K562 (cell line): ENCODE measurements at regions not wholly inside any gene's neighbourhood (a gene's known extent, or its start where the extent isn't known, plus 50 kb on each side); places are given as distances from the start of the nearest gene placed in this dataset.

Source experiments
- ATAC-seq: fragments of 200-7000 bp; cut with Tn5 transposase; 3 replicates; pipeline ENCODE4 v1.9.1; 2020; ENCODE audit warnings: moderate library complexity
- BruUV-seq: library from RNA; stranded (reverse); fragments of 400-500 nt; replicated peaks from 2 replicates; lab custom pipeline; 2021; lab: Mats Ljungman, UMichigan
- CTCF ChIA-PET: fragments of 300-600 bp; formaldehyde crosslinking; extraction: SDS; loops from one replicate; lab custom pipeline; 2021; ENCODE audit warnings: low intra/inter-chr PET ratio; lab: Yijun Ruan, JAX
- POLR2A ChIA-PET: fragments of 300-600, 350-650 bp; sonication (Branson Sonifier 250); formaldehyde crosslinking; extraction: SDS; loops from one replicate; lab custom pipeline; 2021; ENCODE audit warnings: antibody characterized with exemption, inconsistent platforms; lab: Yijun Ruan, JAX
- DNase-seq, 4 experiments: peaks; one replicate each; pipeline versions ENCODE4 v3.0.0 to v3.0.0-alpha.2; 2011 to 2018; ENCODE audit warnings: low spot score in 3 of 4, mixed read lengths in 3 of 4; ENCODE audit errors: extremely low read depth in 1 of 4
- FAIRE-seq: peaks from 2 replicates; lab custom pipeline; 2011; peaks lifted over from hg19 to GRCh38; lab: Jason Lieb, UNC
- H2AFZ ChIP-seq: 2 replicates; pipeline ENCODE4 v1.6.0; 2011; ENCODE audit warnings: low read depth, low read length, control low read depth, inconsistent platforms
- H3K27ac ChIP-seq: fragments of 200-600 bp; 3 replicates; pipeline ENCODE4 v1.8.0; 2011; ENCODE audit warnings: low read depth, mild to moderate bottlenecking, control low read depth, inconsistent platforms, low read length, moderate library complexity, mixed read lengths; ENCODE audit errors: extremely low read depth
- H3K27me3 ChIP-seq, 2 experiments: fragments of 300-600 bp in 1 of 2; 2 replicates in 1 of 2; 3 replicates in 1 of 2; pipeline versions ENCODE4 v1.6.0 to v1.8.0; 2011; ENCODE audit warnings: inconsistent platforms in 2 of 2, low read length in 2 of 2, mild to moderate bottlenecking in 1 of 2, mixed read lengths in 1 of 2, moderate library complexity in 1 of 2; ENCODE audit not compliant: control insufficient read depth in 2 of 2, insufficient read depth in 2 of 2
- H3K36me3 ChIP-seq: fragments of 300-600 bp; 3 replicates; pipeline ENCODE4 v1.8.0; 2011; ENCODE audit warnings: mild to moderate bottlenecking, low read length, inconsistent platforms; ENCODE audit not compliant: control insufficient read depth, insufficient read depth
- H3K4me1 ChIP-seq, 2 experiments: fragments of 200-600 bp in 1 of 2; replicated peaks in 1 of 2; 2 replicates in 1 of 2; 3 replicates in 1 of 2; pipeline versions ENCODE4 v1.5.1 to v1.8.0; 2011; ENCODE audit warnings: inconsistent platforms in 2 of 2, low read length in 2 of 2, mild to moderate bottlenecking in 1 of 2, mixed read lengths in 1 of 2, moderate library complexity in 1 of 2; ENCODE audit not compliant: control insufficient read depth in 2 of 2, insufficient read depth in 2 of 2
- H3K4me2 ChIP-seq: 2 replicates; pipeline ENCODE4 v1.6.1; 2011; ENCODE audit warnings: low read length, control low read depth, inconsistent platforms, mixed read lengths; ENCODE audit not compliant: insufficient read depth
- H3K4me3 ChIP-seq: fragments of 200-600 bp; sonication (generic), shearing (Covaris generic); 2 replicates; pipeline ENCODE4 v1.5.1; 2016; ENCODE audit warnings: control low read depth, inconsistent platforms
- H3K79me2 ChIP-seq: fragments of 200-600 bp; 3 replicates; pipeline ENCODE4 v1.8.0; 2011; ENCODE audit warnings: low read length, inconsistent platforms; ENCODE audit not compliant: control insufficient read depth, insufficient read depth
- H3K9ac ChIP-seq, 2 experiments: 2 replicates each; pipeline versions ENCODE4 v1.6.0 to v1.6.1; 2011; ENCODE audit warnings: low read depth in 2 of 2, low read length in 2 of 2, control low read depth in 1 of 2, inconsistent platforms in 1 of 2, mild to moderate bottlenecking in 1 of 2, mixed read lengths in 1 of 2; ENCODE audit not compliant: insufficient read depth in 1 of 2
- H3K9me1 ChIP-seq: one replicate; pipeline ENCODE4 v1.6.0; 2011; ENCODE audit warnings: inconsistent platforms, mild to moderate bottlenecking, low read length, moderate library complexity; ENCODE audit not compliant: control insufficient read depth, insufficient read depth
- H3K9me3 ChIP-seq: replicated peaks from 2 replicates; pipeline ENCODE4 v1.5.1; 2011; ENCODE audit warnings: low read depth, low read length, inconsistent platforms; ENCODE audit not compliant: control insufficient read depth, insufficient read depth
- H4K20me1 ChIP-seq: replicated peaks from 2 replicates; pipeline ENCODE4 v1.6.1; 2011; ENCODE audit warnings: low read length, inconsistent platforms, mixed read lengths; ENCODE audit not compliant: control insufficient read depth, insufficient read depth
- CCNT2 ChIP-seq: IDR thresholded peaks from 2 replicates; pipeline ENCODE4 v1.6.1; 2011; ENCODE audit warnings: borderline replicate concordance, low read depth, mild to moderate bottlenecking, moderate library complexity, mixed read lengths, low read length; ENCODE audit not compliant: insufficient read length; ENCODE audit errors: extremely low read depth
- HOMEZ ChIP-seq: fragments of 250-450 bp; sonication (Bioruptor Pico); IDR thresholded peaks from 2 replicates; pipeline ENCODE4 v1.4.0; 2020; ENCODE audit warnings: mild to moderate bottlenecking, moderate library complexity
- RBBP5 ChIP-seq: fragments of 200-600 bp; sonication (generic); IDR thresholded peaks from 2 replicates; pipeline ENCODE4 v1.6.1; 2012; ENCODE audit warnings: borderline replicate concordance, mild to moderate bottlenecking, low read length, control low read depth, inconsistent platforms; ENCODE audit not compliant: insufficient read depth, poor library complexity, severe bottlenecking
- ZNF311 ChIP-seq: fragments of 250-450 bp; sonication (Bioruptor Pico); IDR thresholded peaks from 2 replicates; pipeline ENCODE4 v1.4.0; 2020; ENCODE audit warnings: mild to moderate bottlenecking, moderate library complexity
- WGBS: fragments of 100-300 bp; shearing (Covaris generic); methylation state at CpG from one replicate; pipeline ENCODE4 v1.1.6; 2016; ENCODE audit warnings: low coverage, mixed read lengths; ENCODE audit not compliant: insufficient coverage; ENCODE audit errors: missing lambda C conversion rate; 5-methylcytosine and 5-hydroxymethylcytosine counted together
- in situ Hi-C: fragments of 300-500 bp; cut with MboI; formaldehyde crosslinking; loops from 4 replicates; pipeline ENCODE4 v1.15.0; 2018; ENCODE audit warnings: inconsistent platforms, mixed read lengths
- intact Hi-C: fragments of 100-400 bp; cut with micrococcal nuclease; formaldehyde crosslinking; loops from 2 replicates; pipeline ENCODE4 v1.14.2; 2022
- TF ChIP-seq, protein P1 (sequence below): fragments of 450-650 bp; formaldehyde crosslinking; IDR thresholded peaks from 2 replicates; pipeline ENCODE4 v1.4.0; 2020; ENCODE audit warnings: mild to moderate bottlenecking, moderate library complexity
- TF ChIP-seq, protein P2 (sequence below): fragments of 450-650 bp; IDR thresholded peaks from 2 replicates; pipeline ENCODE4 v1.6.1; 2018; ENCODE audit warnings: mild to moderate bottlenecking, low read depth; ENCODE audit not compliant: partially characterized antibody
- TF ChIP-seq, protein P3 (sequence below): fragments of 450-650 bp; IDR thresholded peaks from 2 replicates; pipeline ENCODE4 v1.6.1; 2017; ENCODE audit warnings: mild to moderate bottlenecking, moderate library complexity

DNA sequence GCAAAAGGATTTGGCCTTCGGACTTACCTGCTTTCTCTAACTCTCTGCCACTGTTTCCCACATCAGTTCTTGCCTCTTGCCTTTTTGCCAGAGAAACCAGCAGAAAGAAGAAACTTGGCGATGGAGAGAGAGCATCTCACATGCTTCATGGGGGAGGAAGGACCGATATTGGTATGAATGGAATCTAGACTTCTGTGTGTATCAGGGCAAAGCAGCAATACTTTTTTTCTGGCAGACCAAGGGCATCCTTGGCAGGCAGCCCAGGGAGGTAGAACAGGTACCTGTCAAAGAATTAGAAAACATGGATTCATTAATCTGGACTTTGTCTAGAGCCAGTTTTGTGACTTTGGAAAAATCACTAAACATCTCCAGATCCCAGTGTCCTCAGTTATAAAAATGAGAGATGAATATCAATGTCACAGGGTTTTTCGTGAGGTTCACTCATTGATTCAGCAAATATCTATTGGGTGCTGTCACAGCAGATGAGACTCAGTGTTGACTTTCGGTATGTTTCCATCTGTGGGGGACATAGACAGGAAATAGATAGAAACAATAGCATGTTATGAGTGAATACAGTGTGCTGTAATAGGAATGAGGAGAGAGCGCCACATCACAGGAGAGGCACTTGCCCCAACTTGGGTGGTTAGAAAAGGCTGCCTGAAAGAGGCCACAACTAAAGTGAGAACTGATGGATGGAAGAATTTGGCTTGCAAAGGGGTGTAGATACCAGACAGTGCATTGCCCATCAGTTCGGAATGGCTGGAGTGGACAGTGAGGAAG, 114.1 kb downstream of the CD83 start:
- no peak overlapping the region for H3K4me2 ChIP-seq
- intact Hi-C loops: no loop called here
- no peak overlapping the region for H3K9ac ChIP-seq
- FAIRE-seq: no peak
- peaks cover 36 to 64% of the 10 kb centered on the region in 2 experiments for H3K27me3 ChIP-seq
- CTCF ChIA-PET: no interaction called here
- no peaks in the 10 kb centered on the region for H3K36me3 ChIP-seq
- no peaks in the 10 kb centered on the region for H3K9me3 ChIP-seq
- in situ Hi-C loops: no loop called here
- no TSS peak for BruUV-seq
- H3K27ac ChIP-seq: no peak overlapping the region
- ATAC-seq: no peak
- no peaks in the 10 kb centered on the region for H3K79me2 ChIP-seq
- WGBS: 7% methylated on average over 7 of the region's 7 CpGs
- H4K20me1 ChIP-seq: no peaks in the 10 kb centered on the region
- POLR2A ChIA-PET: interaction anchor here (0.8 kb wide), 1 partner anchor 10 kb away, joined by 3 read pairs; no protein-coding TSS in a partner anchor
- no peak for DNase-seq
- H2AFZ ChIP-seq: no peak overlapping the region
- no peaks in the 10 kb centered on the region; a peak in 2 of 5 replicates for H3K4me1 ChIP-seq
- no peak overlapping the region for H3K4me3 ChIP-seq
- TF ChIP-seq, protein P1, sequence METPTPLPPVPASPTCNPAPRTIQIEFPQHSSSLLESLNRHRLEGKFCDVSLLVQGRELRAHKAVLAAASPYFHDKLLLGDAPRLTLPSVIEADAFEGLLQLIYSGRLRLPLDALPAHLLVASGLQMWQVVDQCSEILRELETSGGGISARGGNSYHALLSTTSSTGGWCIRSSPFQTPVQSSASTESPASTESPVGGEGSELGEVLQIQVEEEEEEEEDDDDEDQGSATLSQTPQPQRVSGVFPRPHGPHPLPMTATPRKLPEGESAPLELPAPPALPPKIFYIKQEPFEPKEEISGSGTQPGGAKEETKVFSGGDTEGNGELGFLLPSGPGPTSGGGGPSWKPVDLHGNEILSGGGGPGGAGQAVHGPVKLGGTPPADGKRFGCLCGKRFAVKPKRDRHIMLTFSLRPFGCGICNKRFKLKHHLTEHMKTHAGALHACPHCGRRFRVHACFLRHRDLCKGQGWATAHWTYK (CRISPR knock-in tag): no peak
- no peak for TF ChIP-seq ZNF311 (CRISPR knock-in tag)
- H3K9me1 ChIP-seq: no peaks in the 10 kb centered on the region

- H3K36me3 ChIP-seq: no peaks in the 10 kb centered on the region
- no peaks in the 10 kb centered on the region; a peak in 2 of 5 replicates for H3K4me1 ChIP-seq
- no peaks in the 10 kb centered on the region for H3K9me1 ChIP-seq
- no peak overlapping the region for H3K9ac ChIP-seq
- no peaks in the 10 kb centered on the region for H4K20me1 ChIP-seq
- POLR2A ChIA-PET: no interaction called here
- CTCF ChIA-PET: no interaction called here
- FAIRE-seq (no peak), ATAC-seq (no peak), DNase-seq (no peak)
- in situ Hi-C loops: no loop called here
- no peak overlapping the region for H3K27ac ChIP-seq
- intact Hi-C loops: no loop called here
- no peaks in the 10 kb centered on the region for H3K79me2 ChIP-seq
- H3K4me2 ChIP-seq: no peak overlapping the region
- BruUV-seq: no TSS peak
- WGBS: 0% methylated on average over 2 of the region's 2 CpGs
- H3K4me3 ChIP-seq: no peak overlapping the region
- peaks cover 29 to 58% of the 10 kb centered on the region in 2 experiments for H3K27me3 ChIP-seq
- H3K9me3 ChIP-seq: no peaks in the 10 kb centered on the region
- H2AFZ ChIP-seq: no peak overlapping the region
- TF ChIP-seq HOMEZ: no peak
- TF ChIP-seq RBBP5: no peak
- TF ChIP-seq, protein P2, sequence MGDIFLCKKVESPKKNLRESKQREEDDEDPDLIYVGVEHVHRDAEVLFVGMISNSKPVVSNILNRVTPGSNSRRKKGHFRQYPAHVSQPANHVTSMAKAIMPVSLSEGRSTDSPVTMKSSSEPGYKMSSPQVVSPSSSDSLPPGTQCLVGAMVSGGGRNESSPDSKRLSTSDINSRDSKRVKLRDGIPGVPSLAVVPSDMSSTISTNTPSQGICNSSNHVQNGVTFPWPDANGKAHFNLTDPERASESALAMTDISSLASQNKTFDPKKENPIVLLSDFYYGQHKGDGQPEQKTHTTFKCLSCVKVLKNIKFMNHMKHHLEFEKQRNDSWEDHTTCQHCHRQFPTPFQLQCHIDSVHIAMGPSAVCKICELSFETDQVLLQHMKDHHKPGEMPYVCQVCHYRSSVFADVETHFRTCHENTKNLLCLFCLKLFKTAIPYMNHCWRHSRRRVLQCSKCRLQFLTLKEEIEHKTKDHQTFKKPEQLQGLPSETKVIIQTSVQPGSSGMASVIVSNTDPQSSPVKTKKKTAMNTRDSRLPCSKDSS: no peak
- TF ChIP-seq CCNT2: no peak
- TF ChIP-seq, protein P3, sequence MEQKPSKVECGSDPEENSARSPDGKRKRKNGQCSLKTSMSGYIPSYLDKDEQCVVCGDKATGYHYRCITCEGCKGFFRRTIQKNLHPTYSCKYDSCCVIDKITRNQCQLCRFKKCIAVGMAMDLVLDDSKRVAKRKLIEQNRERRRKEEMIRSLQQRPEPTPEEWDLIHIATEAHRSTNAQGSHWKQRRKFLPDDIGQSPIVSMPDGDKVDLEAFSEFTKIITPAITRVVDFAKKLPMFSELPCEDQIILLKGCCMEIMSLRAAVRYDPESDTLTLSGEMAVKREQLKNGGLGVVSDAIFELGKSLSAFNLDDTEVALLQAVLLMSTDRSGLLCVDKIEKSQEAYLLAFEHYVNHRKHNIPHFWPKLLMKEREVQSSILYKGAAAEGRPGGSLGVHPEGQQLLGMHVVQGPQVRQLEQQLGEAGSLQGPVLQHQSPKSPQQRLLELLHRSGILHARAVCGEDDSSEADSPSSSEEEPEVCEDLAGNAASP: no peak
Measured at GRCh38 chr6:14232889-14233288, 115.3 kb downstream of the CD83 start.
